ENCODE measurements at regions not wholly inside any gene's neighbourhood (a gene's known extent, or its start where the extent isn't known, plus 50 kb on each side); places are given as distances from the start of the nearest gene placed in this dataset.

DNA sequence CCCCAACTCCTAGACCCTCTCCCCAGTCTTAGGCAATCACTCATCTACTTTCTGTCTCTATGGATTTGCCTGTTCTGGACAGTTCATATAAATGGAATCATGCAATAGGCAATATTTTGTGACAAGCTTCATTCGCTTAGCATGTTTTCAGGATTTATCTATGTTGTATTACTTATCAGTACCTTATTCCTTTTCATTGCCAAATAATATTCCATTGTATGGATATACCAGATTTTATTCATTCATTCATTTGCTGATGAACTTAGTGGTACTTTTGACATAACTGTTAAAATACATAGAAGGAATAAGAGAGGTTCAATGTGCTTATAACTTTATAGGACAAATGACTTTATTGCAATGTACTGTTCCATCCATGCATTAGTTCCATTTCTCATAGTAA is 231.0 kb downstream of the SNX10 start:
- Histone ChIP-seq H3K36me3 (no peaks in the 10 kb centered on the region), H3K4me3 (no peak overlapping the region), H3K9me3 (no peaks in the 10 kb centered on the region), H3K27ac (replicated peaks in 1 of 4) (no peak overlapping the region), H3K27me3 (peaks cover 0 to 6% (median 0%) of the 10 kb centered on the region in 4 donors), H3K4me1 (peaks cover 0 to 7% (median 0%) of the 10 kb centered on the region in 4 donors)
- intact Hi-C loops (cut with DNase I), result no loop called here
- TF ChIP-seq POLR2AphosphoS5 (IDR thresholded peaks at IDR 0.05) (no peak), POLR2A (IDR thresholded peaks at IDR 0.05; ENCODE audit: low read depth) (no peak), CTCF (IDR thresholded peaks at IDR 0.05) (no peak), EP300 (IDR thresholded peaks at IDR 0.05) (no peak)
- DNase-seq (ENCODE audit: extremely low spot score), result no peak
- 88% methylated on average over 1 of the region's 1 CpG for WGBS

- WGBS, result 66% methylated on average over 16 of the region's 16 CpGs
These were observed 234.0 kb downstream of the SNX10 start for GRCh38 chr7:26525398-26526264.

GRCh38 chr7:26526265-26526587 is 234.6 kb downstream of the SNX10 start:
- peaks cover 0 to 13% (median 0%) of the 10 kb centered on the region in 4 donors for H3K27me3 ChIP-seq
- no peak overlapping the region for H3K27ac ChIP-seq (replicated peaks in 1 of 4)
- DNase-seq (ENCODE audit: extremely low spot score), result no peak
- no peaks in the 10 kb centered on the region for H3K36me3 ChIP-seq
- H3K9me3 ChIP-seq, result no peaks in the 10 kb centered on the region
- TF ChIP-seq POLR2A (IDR thresholded peaks at IDR 0.05; ENCODE audit: low read depth), result no peak
- no peak for TF ChIP-seq EP300 (IDR thresholded peaks at IDR 0.05)
- TF ChIP-seq POLR2AphosphoS5 (IDR thresholded peaks at IDR 0.05), result no peak
- TF ChIP-seq CTCF (IDR thresholded peaks at IDR 0.05), result no peak
- WGBS, result 56% methylated on average over 4 of the region's 4 CpGs
- peaks cover 0 to 7% (median 0%) of the 10 kb centered on the region in 4 donors for H3K4me1 ChIP-seq
- intact Hi-C loops (cut with DNase I), result no loop called here
- no peak overlapping the region for H3K4me3 ChIP-seq

More at GRCh38 chr7:26525398-26526264, 234.0 kb downstream of the SNX10 start:
- TF ChIP-seq EP300 (IDR thresholded peaks at IDR 0.05) (no peak), POLR2AphosphoS5 (IDR thresholded peaks at IDR 0.05) (no peak), POLR2A (IDR thresholded peaks at IDR 0.05; ENCODE audit: low read depth) (no peak), CTCF (IDR thresholded peaks at IDR 0.05) (no peak)
- peaks cover 0 to 7% (median 0%) of the 10 kb centered on the region in 4 donors for H3K4me1 ChIP-seq
- no peaks in the 10 kb centered on the region for H3K9me3 ChIP-seq
- no peaks in the 10 kb centered on the region for H3K36me3 ChIP-seq
- H3K27me3 ChIP-seq, result peaks cover 0 to 8% (median 0%) of the 10 kb centered on the region in 4 donors
- intact Hi-C loops (cut with DNase I), result no loop called here
- H3K27ac ChIP-seq (replicated peaks in 1 of 4), result no peak overlapping the region
- DNase-seq (ENCODE audit: extremely low spot score), result no peak
- no peak overlapping the region for H3K4me3 ChIP-seq

GRCh38 chr7:26531926-26532325 is 240.3 kb downstream of the SNX10 start:
- no peaks in the 10 kb centered on the region for H3K4me1 ChIP-seq
- TF ChIP-seq CTCF (IDR thresholded peaks at IDR 0.05), result no peak
- TF ChIP-seq POLR2AphosphoS5 (IDR thresholded peaks at IDR 0.05), result no peak
- TF ChIP-seq POLR2A (IDR thresholded peaks at IDR 0.05; ENCODE audit: low read depth), result no peak
- TF ChIP-seq EP300 (IDR thresholded peaks at IDR 0.05), result no peak
- H3K36me3 ChIP-seq, result no peaks in the 10 kb centered on the region
- no peak overlapping the region for H3K27ac ChIP-seq (replicated peaks in 1 of 4)
- no peak overlapping the region for H3K4me3 ChIP-seq
- intact Hi-C loops (cut with DNase I), result no loop called here
- H3K27me3 ChIP-seq, result peaks cover 0 to 43% (median 0%) of the 10 kb centered on the region in 4 donors
- WGBS, result 67% methylated on average over 1 of the region's 1 CpG
- no peaks in the 10 kb centered on the region for H3K9me3 ChIP-seq
- no peak for DNase-seq (ENCODE audit: extremely low spot score)

All from esophagus muscularis mucosa (tissue), 4 donors.